Activated CD4-positive, alpha-beta T cell treated with anti-CD3 and anti-CD28 coated beads for 24 hours (primary cell): ENCODE measurements at regions not wholly inside any gene's neighbourhood (a gene's known extent, or its start where the extent isn't known, plus 50 kb on each side); places are given as distances from the start of the nearest gene placed in this dataset.
A peak's percentile ranks its signal among the peaks of the same experiment; 100 is the strongest.

ENCODE experiments used
- DNase-seq, 2 donors: peaks; one replicate each; pipeline ENCODE4 v3.0.0-alpha.2; 2020; ENCODE audit warnings: low read depth in 2 of 2

DNA sequence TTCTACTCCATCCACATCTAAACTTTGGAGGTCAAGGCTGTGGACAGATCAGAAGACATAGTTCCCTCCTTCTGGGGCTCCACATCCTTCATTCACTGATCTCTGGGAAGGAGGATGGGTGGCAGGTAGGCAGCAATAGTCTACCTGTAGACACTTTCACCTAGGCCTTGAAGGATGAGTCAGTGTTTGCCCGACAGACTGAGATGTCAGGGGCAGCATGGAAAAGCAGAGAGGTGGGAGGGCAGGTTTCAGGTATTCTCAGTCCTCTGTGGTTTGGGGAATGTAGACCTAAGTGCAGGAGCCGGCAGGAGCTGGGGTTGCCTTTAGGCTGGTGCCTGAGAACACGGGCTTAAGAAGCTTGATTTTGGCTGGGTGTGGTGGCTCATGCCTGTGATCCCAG lies 171.9 kb upstream of the ZNF267 start:
- no peak for DNase-seq

DNA sequence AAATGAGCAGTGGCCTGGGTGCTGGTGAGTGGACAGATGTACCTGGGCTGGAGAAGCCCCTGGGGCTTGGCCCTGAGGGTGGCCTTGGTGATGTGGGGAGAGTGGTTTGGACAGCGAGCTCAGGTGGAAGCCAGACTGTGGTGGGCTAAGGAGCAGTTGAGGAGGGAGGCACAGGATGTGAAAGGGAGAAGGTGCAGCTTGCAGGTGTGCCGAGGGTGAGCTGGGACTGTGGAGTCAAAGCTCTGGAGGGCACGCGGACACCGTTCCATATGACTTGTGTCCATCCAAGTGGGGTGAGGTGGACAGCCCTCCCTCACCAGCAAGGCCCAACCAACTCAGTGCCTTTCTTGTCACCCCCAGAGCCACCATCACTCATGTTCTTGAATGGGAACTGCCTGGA lies 170.8 kb upstream of the ZNF267 start:
- no peak for DNase-seq

DNA sequence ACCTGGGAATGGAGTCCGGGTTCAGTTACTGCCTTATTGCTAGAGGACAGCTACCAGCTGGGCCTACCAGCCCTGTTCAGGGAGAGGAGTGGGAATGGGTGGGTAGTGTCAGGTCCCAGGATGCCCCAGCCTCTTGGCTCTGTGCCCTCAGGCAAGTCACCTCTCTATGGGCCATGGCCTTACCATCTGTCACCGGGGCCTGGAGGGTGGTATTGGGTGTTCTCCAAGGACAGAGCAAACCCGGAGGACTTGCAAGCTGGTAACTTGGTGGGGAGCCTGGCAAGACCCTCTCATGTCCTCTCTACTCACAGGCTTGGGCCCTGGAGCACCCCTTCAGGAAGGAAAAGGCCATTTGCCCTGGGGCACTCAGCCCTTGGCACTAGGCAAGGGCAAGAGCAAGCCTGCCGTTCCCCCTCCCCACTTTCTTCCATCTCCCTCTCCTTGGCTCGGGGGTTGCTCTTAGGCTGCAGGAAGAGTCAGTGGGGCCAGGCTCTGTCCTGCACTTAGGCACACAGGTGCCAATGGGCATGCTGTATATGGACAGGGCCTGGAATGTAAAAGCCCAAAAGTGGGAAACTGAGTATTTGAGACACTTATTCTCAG lies 170.0 kb upstream of the ZNF267 start:
- no peak for DNase-seq

DNA sequence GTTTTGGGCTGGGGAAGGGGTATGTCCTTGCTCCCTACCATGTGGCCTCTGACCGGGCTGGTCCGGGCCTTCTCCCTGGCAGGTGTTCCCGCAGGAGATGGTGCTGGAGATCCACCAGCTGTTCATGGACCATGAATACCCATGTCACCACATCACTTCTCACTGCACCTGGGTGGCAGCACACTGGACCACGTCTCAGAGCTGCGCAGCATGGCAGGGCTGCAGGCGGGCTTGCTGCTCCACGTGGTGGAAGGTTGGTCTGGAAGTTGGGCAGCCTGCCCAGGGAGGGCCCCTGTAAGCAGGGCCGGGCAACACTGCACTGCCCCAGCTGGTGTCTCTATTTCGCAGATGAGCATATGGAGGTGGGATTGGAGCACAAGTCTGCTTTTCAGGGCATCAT lies 169.5 kb upstream of the ZNF267 start:
- no peak for DNase-seq

DNA sequence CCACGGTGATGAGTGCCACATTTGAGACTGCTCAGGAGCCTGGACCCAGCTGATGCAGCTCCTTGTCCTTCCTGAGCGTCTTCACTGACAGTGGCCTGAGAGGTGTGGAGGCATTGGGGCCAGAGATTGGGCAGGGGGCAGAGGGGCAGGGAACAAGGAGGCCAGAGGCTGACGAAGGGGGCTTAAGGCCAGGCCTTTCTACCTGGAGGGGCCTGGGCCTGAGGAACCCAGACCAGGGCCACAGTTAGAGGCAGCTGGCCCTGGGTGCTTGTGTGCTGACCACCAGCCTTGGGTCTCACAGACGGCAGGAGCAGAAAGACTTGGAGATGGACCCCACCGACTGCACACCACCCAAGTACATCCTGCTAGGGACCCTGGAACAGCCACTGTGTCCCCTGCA lies 168.2 kb upstream of the ZNF267 start:
- DNase-seq: no peak

DNA sequence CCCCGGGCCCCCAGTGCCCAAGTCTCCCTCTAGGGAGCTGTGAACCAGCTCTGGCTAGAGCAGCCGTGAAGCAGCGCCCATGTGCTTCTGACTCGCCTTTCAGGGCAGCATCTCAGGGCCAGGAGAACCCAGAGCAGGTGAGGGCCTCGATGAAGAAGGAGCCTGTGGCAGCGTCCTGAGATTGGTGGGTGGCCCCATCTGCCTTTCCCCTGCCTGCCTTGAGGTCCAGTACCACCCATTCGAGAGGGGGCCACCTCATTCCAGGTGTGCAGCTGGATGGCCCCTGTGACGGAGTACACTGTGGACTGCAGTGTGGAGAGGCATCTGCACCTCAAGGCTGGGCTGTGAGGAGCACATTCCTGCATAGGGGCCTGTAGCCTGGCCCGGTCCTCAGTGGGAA lies 167.3 kb upstream of the ZNF267 start:
- DNase-seq: no peak

DNA sequence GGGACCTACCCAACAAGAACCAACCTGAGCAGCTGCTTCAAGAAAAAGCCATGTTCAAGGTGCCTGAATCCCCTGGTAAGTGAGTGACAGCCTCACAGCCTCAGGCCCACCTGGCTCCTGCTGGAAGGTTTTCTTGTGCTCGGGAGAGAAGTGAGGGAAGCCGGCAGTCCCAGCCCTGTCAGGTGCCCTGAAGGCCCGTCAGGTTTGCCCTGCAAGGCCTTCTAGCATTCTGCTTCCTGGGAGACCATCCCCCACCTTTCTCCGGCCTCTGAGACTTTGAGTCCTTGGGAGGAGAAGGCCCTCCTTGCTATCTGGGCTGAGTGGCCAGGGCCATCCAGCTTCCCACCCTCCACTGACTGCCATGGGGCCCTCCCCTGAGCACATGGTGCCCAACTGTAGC lies 166.7 kb upstream of the ZNF267 start:
- DNase-seq: no peak

DNA sequence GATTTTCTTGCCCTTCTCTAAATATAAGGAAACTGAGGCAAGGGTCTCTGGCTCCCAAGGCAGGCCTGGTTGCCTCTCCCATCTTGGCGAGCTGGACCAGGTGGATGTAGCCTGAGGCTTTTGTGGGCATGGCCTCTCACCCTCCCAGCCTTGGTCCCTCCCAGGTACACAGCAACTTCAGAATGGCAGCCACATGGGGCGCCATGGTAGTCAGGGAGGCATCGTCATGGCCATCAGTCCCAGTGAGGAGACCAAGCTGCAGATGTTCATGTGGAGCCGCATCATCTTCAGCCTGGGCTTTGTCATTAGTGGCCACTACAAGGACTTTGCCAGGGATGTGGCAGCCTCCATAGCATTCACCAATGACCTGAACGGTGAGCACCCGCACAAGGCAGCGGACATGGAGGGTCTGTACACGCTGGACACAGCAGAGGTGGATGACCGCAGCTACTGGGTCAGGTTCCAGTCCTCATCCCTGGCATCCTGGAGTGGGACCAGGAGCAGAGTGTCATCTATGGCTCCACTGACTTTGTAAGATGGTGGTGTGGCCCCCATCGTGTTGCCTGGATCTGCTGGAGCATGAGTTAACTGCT lies 165.8 kb upstream of the ZNF267 start:
- DNase-seq: no peak

DNA sequence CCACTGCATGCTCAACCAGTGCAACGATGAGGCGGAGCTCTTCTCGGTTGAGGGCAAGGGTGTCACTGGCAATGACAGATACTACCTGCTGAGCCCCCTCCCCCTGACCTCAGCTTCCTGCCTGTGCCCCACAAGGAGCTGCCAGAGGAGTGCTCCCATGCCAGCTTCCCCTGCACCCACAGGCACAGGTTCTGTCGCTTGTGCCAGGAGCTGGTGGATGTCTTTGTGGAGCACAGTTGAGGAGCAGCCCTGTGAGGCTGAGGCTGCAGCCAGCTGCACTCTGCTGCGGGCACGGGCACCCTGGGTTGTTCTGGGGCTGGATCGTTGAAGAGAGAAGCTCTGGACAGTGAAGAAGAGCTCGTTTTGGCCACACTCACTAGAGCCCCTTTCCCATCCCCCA lies 165.3 kb upstream of the ZNF267 start:
- DNase-seq: no peak

DNA sequence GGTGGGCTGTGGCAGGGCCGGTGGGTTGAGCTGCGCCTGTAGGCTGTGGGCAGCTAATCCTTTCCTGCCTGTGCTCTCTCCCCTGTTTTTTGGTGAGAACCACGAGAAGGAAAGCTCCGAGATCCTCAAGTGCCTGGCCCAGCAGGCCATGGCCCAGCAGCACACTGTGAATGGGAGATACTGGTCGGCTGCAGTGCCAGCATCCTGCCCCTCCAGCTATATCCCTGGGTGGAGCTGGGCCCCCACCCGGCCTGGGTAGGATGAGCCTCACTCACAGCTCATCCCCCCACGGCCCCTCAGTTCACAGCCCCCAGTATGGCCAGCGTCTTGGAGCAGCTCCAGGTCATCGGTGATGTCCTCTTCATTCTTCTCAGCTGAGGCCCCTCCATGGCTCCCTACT lies 164.4 kb upstream of the ZNF267 start:
- DNase-seq: no peak

DNA sequence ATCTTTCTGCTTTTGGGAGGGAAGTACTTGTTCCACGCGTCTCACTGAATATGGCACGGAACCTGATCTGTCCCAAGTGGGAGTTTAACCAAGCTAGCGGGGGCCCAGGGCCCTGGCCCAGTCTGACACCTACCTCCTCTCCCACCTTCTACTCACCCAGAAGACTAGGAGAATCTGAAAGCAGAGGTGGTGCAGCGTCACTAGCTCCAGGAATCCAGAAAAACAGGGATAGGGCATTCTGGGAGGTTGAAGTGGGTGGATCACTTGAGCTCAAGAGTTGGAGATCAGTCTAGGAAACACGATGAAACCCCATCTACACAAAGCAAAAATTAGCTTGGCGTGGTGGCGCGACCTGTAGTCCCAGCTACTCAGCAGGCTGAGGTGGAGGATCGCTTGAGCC lies 163.5 kb upstream of the ZNF267 start:
- no peak for DNase-seq

DNA sequence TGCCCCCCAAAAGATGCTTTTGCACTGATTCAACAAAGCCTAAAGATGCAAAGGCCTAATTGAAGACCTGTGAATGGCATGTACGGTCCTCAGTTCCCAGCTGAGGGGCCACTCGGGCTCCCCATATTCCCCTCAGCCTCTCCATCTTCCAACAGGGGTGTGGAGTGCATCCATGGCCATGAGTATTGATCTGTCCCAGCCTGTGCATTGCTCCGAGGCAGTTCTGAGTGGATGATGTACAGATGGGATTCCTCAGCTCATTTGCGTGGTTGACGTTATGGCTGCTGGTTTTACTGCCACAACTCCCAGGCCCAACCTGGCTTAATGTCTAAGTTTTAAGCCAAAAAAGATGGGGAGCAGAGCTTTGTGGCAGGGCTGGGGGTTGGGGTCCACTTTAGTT lies 162.7 kb upstream of the ZNF267 start:
- no peak for DNase-seq

DNA sequence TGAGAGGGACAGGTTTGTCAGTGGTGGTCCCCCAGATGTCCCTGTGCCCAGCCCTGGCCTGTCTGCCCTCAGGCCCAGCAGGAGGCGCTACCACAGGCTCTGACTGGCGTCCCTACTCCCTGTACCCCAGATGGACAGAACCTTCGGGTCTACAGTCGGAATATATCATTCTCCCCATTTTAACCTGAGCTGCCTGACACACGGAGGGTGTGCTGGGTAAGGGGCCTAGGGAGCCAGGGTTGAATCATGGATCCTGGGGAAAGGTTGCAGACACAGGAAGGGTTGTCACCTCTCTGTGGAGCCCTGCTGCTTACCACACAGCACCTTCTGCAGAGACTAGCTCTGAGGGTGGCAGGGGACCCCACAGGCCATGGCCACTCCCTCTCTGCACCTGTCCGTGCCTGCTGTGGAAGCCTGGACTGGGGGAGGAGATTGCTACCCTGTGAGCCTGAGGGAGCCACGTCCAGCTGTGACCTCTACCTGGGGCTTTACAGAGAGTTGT lies 162.2 kb upstream of the ZNF267 start:
- no peak for DNase-seq

DNA sequence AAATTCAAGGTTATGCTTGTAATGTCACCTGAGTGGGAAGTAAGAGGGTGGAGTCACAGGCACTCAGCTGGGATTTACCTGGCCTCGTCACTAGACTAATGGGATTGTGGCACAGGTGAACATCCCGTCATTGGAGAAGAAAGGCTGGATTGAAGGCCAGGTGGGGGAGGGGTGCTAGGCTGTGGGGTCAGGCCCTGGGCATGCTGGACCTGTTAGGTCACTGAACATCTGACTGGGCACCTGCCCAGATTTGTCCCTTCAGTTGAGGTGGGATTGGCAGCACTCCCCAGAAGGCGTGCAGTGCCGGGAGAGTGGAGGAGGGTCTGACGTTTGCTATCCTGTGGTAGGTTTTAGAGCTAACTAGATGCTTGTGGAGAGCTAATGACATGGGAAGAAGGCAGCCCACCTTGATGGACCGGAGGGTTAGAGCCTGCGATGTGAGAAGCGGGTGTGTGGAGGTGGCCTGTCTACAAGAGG lies 161.5 kb upstream of the ZNF267 start:
- no peak for DNase-seq

DNA sequence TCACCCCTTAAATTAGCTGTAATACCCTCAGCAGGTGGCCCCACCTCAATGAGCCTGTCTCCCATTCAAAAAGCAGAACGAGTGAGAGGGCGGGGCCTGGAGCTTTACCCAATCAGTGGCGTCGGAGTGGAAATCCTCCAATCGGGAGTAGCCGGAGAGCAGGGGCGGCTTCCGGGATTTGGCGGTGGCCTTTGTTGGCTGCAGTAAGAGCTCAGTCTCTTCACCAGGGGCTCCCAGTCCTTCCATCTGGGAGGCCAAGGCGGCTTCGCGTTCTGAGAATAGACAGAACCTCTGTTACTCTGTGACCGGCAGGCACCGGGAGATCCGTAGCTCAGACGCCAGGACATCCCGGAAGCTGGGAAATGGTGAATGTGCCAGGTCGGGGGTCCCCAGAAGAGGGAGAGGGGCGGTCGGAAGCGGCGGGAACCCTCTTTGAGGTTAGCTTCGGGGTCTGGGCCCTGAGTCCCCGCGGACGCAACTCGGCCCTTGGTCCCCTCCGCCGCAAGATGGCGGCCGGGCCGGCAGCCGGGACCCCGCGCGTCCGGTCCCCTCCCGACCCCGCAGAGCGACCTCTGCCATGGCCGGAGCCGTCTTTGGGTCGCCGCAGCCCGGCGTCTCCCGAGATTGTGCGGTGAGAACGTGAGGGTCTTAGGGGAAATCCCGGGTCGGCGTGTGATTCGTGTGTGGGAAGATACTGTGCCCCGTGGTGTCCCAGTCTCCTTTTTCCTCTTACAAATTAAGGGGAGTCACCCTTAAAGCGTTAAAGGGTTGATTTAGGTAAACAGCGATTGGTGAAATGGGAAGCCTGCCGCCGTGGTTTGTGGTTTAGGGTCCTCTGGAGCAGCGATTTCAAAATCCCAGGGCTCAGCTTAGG lies 160.3 kb upstream of the ZNF267 start:
- DNase-seq: peak; percentile 88 to 89

DNA sequence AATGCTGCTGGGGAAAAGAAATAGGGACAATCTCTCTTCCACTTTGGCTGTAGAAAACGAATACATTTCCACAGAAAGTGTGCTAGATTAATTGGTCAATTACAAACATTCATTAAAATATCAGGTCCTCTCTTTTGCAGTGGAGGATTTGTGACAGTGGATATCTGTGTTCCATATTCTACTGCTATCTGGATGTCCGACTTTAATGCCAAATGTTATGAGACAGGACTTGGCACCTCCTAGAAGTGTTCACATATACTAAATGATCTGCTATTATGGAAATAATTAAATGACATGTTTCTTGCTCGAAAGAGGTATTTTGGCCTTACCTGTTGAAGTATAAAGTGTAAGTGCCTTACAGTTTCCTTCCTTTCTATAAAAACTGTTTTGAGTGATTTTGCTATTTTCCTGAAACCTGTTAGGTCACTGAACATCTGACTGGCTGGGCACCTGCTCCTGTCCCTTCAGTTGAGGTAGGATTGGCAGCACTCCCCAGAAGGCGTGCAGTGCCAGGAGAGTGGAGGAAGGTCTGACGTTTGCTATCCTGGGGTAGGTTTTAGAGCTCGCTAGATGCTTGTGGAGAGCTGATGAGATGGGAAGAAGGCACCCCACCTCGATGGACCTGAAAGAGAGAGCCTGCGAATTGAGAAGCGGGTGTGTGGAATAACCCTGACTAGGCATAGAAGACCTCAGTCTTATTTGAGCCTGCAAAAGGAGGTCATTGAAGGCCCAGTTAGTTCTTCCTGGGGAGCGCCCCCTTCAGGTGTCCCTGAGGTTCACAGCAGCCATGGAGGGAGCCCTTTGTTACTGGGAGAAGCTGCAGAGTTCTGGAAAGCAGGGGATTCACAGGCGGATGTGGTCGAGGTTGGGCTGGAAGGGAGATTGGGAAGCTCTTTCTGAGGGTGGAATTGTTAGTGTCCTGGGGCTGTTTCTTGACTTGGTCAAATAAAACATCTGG lies 159.4 kb upstream of the ZNF267 start:
- DNase-seq: no peak

DNA sequence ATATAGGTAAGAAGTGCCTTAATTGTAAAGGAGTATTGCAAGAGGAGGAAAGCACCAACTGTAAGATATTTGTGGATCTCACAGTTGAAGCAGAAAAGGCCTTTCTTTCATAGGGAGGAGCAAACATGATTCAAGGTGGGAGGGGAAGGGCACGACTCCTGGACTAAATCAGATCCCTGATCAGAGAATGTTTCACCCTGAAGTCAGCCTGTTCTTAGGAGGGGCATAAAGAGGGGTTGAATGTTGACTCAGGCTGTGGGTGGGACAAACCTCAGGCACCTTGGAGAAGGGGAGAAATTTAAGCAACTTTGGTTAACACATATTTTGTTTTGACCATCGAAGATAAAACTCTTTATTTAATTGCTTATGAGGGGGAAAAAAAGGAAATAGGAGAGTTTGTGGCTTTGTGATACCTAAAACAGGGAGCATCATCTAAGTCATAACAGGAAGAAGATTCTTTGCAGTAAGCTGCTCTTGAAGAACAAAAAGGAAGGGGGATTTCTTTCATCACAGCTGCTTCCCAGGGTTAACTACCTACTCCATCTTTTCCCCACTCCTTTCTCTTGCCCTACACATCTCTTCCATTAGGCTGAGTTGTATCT lies 158.6 kb upstream of the ZNF267 start:
- DNase-seq: no peak

DNA sequence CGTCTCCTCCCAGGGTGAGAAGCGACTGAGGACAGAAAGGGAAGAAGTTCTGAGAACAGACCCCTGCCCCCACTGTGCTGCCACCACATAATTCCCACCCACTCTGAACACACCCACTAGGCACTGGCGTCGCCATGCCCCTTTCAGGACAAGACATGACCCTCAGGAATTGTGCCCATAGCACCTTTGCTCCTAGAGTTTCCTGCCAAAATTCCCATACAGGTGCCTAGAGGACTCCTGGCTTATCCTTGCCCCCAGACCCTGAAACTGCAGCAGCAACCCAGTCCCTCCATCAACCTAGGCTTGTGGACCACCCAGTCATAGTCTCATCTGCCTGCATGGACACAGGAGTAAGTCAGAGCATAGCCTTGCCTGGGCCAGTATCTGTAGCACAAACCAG lies 157.7 kb upstream of the ZNF267 start:
- DNase-seq: no peak

DNA sequence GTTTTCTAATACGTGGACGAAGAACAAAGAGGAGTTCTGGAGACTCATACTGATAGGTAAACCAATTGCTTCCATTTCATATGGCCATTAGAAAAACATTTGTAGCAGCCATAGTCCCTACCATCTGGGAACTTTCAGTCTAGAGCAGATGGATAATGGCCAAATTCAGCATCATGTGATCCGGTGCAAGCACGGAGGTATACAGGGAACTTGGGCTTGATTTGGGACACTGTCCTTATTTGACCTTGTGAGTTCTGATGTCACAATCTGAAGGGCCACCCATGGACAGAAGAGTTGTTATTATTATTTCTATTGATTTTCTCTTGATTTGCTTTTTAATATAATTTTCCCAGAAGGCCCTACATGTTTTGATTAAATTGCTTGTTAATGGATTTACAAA lies 154.6 kb upstream of the ZNF267 start:
- DNase-seq: no peak

DNA sequence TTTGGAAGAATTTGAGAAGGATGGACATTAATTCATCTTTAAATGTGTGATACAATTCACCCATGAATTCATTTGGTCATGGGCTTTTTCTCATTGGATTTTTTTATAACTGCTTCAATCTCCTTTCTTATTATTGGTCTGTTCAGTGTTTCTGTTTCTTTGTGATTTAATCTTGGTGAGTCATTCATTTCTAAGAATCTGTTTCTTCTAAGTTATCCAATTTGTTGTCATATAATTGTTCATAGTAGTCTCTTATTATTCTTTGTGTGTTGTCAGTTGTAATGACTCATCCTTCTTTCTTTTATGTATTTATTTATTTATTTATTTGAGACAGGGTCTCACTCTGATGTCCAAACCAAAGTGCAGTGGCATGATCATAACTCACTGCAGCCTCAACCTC lies 146.1 kb upstream of the ZNF267 start:
- DNase-seq: no peak

DNA sequence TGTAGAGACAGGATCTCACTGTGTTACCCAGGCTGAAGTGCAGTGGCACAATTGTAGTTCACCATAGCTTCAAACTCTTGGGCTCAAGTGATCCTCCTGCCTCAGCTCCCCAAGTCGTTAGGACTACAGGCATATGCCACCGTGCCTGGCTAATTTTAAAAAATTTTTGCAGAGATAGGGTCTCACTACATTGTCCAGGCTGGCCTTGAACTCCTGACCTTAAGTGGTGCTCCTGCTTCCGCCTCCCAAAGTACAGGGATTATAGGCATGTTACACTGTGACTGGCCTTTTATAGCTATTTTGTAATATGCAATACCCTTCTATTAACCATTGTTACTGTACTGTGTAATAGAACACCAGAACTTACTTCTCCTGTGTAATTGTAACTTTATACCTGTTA lies 139.3 kb upstream of the ZNF267 start:
- no peak for DNase-seq
